DMS114 treated with DMSO at 0.1 percent for 48 hours (cell line): ENCODE measurements at regions not wholly inside any gene's neighbourhood (a gene's known extent, or its start where the extent isn't known, plus 50 kb on each side); places are given as distances from the start of the nearest gene placed in this dataset.

ENCODE experiments used
- DNase-seq: peaks from one replicate; lab custom pipeline; 2025; ENCODE audit not compliant: unreplicated experiment; lab: John Stamatoyannopoulos, UW

GRCh38 chr21:35705237-35705887 is 355.0 kb downstream of the SETD4 start:
- no peak for DNase-seq

GRCh38 chr21:35703704-35704103 is 356.6 kb downstream of the SETD4 start:
- DNase-seq: no peak

DNA sequence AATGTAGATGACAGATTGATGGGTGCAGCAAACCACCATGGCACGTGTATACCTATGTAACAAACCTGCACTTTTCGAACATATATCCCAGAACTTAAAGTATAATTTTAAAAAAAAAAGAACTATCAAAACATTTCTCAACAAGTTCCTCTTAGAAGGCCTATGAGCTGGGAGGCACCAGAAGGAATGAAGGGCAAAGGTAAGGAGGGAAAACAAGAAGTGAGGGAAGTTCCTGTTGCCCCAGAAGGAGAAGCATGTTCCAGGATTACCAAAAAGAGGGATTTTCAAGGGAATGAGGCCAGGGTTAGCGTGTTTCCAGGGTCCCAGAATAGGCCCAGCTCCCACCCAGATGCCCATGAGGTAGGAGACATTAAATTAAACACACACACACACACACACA is 361.0 kb downstream of the SETD4 start:
- no peak for DNase-seq

GRCh38 chr21:35697321-35697808 is 363.0 kb downstream of the SETD4 start:
- no peak for DNase-seq

GRCh38 chr21:35696644-35697043 is 363.7 kb downstream of the SETD4 start:
- DNase-seq: no peak

DNA sequence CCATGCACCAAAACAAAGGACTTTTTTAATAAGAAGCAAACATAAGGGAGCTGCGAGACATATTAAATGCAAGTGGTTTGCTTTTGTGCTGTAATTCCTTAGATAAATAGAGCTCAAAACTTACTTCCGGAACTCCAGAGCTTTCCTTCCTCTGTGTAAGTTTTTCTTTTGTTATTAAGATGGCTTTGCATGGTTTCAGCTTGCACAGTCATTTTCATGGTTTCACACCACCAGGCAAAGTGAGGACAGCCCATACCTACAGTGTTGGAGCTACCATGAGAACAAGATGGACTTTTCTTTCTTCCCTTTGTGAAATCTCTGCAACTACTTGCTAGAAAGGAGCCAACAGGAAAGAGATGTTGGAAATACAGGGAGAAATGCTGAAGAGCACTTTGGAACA is 368.0 kb downstream of the SETD4 start:
- no peak for DNase-seq

DNA sequence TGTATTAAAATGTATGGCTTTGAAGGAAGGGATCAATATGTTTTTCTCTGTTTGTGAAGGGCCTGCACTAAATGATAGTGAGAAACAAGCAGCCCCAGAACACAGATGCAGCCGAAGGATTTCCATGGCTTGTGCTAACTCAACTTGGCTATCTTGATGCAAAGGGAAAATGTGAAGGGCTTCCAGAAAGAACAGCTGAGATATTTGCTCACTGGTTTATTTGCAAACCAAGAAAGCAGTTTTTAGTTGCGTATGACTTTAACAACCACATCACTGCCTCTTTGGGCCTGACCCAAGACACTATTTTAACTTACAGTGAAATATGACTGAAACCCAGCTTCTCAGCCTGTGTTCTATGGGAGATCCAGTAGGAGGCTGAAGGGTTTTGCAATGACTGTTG is 369.9 kb downstream of the SETD4 start:
- DNase-seq: no peak

DNA sequence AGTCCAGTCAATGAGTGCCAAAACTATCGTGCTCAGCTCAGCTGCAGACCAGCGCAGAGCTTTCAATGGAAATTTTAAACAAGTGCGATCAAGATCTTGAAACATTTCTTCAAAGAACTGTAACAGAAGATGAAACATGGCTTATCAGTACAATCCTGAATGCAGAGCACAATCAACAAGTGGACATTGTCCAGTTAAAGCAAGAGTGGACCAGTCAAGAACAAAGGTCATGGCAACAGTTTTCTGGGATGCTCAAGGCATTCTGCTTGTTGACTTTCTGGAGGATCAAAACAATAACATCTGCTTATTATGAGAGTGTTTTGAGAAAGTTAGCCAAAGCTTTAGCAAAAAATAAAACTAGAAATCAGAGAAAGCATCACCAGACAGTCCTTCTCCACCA is 374.2 kb downstream of the SETD4 start:
- DNase-seq: no peak

- DNase-seq: no peak
These were observed 376.5 kb downstream of the SETD4 start for GRCh38 chr21:35683664-35684304.

DNA sequence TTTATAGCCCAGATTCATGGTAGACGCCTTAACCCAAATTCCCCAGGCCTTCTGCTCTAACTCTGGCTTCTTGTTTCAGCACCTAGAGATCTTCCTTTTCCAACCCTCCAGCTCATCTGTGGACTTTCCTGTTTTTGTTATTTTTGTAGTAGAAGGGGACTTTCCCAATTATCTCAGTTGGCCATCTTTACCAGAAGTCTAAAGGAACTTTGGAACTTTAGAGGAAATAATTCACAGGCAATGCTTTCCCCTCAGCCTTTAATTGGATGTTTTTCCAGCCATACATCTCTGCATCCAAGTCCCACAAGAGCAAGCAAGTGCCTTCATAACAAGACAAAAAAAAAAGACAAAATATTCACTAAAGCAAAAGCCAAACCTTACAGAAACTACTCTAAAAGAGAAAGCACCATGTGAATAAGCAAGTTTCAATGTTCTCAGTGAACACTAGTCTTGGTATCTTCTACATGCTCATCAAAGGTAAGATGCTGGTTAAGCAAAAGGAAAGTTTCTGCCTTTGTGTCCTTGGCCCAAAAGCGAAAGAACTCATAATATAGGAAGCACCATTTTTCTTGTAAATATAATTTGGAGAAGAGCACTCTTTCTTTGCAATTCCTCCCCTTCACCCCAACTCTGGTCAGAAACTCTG is 377.3 kb downstream of the SETD4 start:
- no peak for DNase-seq

DNA sequence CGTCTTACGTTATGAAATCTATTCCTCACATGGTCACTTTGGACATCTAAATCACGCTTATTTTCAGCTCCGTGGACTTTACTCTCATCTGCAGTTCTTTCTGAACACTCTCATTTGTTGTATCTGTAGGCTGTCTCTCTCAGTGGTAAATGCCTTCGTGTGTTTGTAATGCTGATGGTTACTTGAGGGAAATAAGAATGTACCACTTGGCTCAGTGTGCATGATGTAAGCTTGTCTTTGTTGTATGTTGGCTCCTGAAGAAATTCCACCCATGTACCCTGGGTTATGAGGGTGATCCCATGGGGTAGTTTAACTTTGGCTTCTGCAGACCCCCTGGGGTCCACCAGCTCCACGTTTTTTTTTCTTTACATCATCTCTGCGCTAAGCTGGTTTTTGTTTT is 378.4 kb downstream of the SETD4 start:
- no peak for DNase-seq

- no peak for DNase-seq
These were observed 381.2 kb downstream of the SETD4 start for GRCh38 chr21:35679076-35679475.

GRCh38 chr21:35678393-35678792 is 381.9 kb downstream of the SETD4 start:
- no peak for DNase-seq

- no peak for DNase-seq
These were observed 383.0 kb downstream of the SETD4 start for GRCh38 chr21:35677298-35677841.

DNA sequence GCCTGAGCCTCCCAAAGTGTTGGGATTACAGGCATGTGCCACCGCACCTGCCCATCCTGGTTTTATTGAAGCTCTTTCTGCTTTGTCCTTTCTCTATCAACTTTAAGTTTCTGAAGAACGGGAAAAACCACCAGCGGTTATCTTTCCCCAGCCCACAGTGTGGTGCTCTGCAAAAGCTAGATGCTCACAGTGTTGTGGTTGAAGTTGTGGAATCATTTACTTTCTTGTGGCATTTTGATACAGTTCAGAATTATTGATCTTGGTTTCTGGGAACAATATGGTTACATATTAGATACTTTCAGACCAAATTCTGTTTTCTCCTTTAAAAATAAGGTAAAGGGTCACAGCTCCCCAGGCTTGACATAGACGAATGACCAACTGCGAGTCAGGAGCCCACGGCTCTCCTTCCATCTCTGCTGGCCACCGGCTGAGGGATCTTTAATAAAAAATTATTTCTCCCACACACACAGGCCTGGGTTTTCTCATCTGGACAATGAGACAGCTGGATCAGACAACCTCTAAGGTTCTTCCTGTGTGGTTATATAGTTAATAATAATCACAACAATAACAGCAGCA is 385.3 kb downstream of the SETD4 start:
- DNase-seq: no peak

DNA sequence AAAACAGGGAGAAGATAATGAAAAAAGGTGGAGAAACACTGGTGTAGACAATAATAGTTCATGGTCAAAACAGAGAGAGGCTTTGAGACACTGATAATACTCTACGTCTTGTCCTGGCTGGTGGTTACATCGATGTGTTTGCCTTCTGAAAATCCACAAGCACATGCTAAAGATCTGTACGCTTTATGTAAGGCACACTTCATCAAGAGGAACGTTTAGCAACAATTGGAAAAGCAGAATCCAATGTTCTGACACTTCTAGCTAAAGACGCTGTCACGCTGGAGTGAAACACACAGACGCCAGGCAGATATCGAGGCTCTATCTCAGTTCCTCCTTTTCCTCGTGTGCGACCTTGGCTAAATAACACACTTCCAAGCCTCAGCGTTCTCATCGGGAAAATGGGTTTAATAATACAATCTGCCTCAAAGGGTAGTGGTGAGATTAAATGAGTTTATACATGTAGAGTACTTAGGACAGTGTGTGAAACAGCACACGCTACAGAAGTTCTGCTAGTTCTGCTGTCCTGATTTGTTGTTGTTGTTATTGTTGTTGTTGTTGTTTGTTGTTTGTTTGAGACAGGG is 386.1 kb downstream of the SETD4 start:
- DNase-seq: no peak

DNA sequence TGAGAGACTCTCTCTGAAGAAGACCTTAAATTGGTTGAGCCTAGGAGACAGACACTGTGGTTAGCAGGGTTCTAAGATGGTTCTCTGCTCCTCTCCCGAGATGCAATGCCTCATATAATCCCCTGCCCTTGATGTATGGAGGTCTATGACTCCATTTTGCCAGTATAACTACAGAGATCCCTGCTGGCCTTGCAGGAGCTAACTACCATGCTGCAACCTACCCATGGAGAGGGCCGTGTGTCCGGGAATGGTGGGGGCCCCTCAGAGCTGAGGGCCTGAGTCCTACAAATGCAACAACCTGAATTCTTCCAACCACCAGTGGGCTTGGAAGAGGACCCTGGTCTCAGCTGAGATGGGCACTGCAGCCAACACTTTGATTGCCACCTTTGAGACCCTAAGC is 388.0 kb downstream of the SETD4 start:
- no peak for DNase-seq

GRCh38 chr21:35664683-35665082 is 395.6 kb downstream of the SETD4 start:
- DNase-seq: no peak

DNA sequence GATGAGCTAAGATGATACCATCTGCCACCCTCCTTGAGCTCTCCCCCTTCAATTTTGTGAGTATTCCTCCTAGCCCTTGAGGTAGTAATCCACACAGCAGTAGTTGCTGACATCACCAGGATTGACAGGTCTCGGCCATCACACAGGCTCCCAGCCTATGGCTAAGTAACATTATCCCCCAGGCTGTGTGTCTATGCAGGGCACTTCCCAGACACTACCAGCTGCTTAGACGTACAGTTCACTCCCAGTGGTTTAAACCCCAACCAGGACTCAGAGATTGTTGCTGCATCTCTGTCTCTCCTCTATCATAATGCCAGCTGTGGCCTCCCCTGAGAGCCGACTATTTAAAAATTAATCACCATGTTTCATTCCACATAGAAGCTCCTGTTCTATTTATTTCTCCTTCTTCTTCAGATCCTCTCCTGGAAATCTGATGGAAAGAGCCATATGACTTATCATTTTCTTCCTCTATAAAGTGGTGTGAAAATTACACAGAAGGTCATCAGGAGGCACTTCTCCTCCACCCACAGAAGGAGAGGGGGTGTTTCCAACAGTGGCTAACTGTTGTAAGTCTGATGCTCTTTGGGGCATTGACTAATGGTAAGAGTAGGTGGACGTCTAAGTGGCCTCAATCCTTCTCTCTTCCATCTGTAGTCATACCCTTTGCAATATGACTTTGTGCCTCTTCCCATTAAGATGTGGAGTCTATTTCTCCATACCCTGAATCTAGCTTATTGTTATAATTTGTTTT is 396.3 kb downstream of the SETD4 start:
- no peak for DNase-seq

DNA sequence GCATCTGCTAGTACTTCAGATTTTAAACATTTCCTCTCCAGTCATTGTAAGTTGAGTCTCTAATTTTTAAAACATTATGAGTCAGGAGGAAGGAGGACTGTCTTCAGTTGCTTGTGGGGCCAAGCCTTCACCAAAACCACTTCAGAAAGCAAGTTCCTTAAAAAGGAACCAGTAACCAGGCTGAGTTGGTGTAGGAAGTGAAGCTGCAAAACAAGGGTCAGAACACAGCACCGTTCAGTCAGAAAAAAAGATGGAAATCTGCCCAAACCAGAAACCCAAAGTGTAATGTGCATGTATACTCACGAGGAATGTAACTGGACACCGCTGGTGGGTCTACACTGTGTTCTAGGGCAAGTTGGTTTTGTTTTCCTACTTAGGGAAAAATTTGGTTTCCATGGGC is 402.1 kb downstream of the SETD4 start:
- no peak for DNase-seq

DNA sequence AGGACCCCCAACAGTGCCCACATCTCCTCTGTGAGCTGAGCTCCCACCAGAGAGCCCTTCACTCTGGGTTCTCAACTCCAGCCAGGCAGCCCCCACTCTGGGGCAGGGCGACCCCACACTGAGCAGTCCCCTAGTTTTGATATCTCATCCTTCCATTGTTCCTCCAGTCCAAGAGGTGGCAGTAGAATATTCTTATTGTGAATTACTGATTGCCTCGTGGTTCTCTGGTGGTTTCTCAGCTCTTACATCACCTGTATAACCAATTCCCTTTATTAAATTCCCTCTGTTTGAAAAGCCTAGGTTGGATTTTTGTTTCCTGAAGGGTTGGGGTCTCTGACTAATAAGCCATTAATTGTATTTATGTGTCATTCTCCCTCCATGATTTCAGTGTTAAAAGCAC is 407.5 kb downstream of the SETD4 start:
- no peak for DNase-seq
